ENCODE measurements at regions not wholly inside any gene's neighbourhood (a gene's known extent, or its start where the extent isn't known, plus 50 kb on each side); places are given as distances from the start of the nearest gene placed in this dataset.

DNA sequence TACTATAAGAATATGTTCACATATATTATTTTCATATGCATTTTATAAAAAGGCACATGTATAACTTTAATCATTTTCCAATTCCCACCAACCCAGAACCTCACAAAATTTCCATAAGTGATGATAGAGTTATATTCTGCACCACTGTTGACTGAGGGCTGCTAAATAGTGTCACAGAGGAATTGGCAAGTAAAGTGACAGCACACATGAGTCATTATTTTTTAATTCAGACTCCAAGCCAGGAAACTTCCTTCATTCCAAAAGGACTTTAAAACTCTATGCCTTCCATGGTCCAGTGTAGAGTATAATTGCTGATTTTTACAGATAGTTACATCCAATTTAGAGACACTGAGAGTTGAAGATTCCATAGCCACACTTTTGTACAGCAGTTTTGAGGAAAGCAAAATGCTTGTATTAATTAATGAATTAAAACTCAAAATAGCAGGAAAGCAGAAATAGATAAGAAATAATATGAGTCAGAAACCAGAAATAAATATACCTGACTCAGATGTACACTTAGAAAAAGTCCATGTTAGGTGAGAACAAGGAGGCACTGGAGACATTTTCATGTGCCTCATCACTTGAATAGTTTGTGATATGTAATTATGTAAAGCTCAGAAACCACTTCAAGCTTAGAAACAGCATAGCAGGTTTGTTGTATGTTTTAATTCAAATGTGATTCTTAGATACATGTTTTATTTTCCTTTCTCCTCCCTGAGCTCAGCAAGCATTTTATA lies 425.2 kb upstream of the OPRM1 start:
- TF ChIP-seq, protein P1, sequence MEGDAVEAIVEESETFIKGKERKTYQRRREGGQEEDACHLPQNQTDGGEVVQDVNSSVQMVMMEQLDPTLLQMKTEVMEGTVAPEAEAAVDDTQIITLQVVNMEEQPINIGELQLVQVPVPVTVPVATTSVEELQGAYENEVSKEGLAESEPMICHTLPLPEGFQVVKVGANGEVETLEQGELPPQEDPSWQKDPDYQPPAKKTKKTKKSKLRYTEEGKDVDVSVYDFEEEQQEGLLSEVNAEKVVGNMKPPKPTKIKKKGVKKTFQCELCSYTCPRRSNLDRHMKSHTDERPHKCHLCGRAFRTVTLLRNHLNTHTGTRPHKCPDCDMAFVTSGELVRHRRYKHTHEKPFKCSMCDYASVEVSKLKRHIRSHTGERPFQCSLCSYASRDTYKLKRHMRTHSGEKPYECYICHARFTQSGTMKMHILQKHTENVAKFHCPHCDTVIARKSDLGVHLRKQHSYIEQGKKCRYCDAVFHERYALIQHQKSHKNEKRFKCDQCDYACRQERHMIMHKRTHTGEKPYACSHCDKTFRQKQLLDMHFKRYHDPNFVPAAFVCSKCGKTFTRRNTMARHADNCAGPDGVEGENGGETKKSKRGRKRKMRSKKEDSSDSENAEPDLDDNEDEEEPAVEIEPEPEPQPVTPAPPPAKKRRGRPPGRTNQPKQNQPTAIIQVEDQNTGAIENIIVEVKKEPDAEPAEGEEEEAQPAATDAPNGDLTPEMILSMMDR (conservative IDR thresholded peaks at IDR 0.05 in 1 of 2, IDR thresholded peaks at IDR 0.05 in 1 of 2; ENCODE audit: low read depth in 1 of 2, low read length in 2 of 2): no peak
- TF ChIP-seq EZH2 (IDR thresholded peaks at IDR 0.05; ENCODE audit: low read length, missing control alignments): no peak

Measured in fibroblast of lung (primary cell).